Activated CD4-positive, alpha-beta T cell treated with anti-CD3 and anti-CD28 coated beads for 1 hour (primary cell): ENCODE measurements at regions not wholly inside any gene's neighbourhood (a gene's known extent, or its start where the extent isn't known, plus 50 kb on each side); places are given as distances from the start of the nearest gene placed in this dataset.

Experiments
- DNase-seq: peaks from one replicate; pipeline ENCODE4 v3.0.0-alpha.2; 2020

DNA sequence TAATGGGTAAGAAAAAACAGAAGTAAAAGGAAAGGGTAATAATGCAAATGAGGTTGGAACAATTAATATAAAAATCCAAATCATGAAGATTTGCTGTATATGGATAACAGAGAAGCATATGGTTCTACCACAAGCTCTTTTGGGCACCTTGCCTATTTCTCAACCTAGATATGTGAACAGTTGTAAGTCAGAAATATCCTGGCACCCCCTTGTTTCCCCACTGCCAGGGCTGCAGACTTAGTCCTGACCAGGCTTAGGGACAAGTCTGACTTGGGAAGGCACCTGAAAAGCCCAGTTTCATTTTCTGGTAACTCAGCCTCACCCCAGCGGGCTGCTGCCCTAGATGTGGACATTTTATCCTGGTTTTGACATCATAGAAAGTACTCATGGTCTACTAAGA is 183.2 kb upstream of the STAC start:
- DNase-seq: no peak

DNA sequence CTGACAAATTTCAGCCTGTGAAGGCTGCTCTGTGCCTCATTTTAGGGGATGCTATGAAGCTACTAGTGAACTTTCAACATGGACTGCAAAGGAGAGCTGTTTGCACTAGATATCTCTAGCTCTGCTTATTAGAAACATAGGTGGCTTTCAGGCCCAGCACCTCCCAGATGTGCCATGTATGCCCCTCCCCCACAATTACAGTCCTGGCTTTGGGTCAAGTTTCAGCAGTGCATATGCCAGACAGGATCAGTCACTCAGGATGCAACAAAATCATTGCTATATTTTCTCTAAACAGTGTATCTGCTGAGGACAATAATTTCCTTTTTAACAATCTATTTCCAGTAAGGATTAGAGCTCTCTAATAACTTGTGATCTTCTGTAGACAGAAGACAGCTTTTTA is 178.8 kb upstream of the STAC start:
- no peak for DNase-seq

DNA sequence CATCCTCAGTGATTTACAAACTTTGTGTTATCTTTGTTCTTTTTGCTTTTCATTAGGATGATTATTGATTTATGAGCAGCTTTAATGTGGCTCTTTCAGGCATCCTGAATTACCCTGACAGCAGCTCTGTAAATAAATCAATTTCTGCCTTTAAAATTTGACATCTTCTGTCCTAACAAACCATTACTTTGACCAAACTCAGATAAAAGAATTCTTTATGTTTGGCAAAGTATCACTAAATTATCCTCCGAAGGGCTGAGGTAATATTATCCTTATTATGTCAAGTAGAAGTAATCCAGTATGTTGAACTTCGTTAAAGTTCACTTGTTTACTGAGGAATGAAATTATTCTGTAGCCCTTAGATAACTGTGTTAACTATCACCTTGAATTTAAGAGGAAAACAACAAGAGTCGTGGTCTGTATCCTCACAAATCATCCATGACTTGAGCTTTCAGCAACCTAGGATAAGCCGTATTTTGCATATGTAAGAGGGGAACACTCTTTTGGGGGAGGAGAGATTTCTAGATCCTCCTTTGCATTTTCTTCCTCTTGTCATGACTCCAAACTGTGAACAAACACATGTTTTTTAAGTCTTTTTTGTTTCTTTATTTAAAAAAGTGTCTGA is 173.2 kb upstream of the STAC start:
- DNase-seq: no peak

DNA sequence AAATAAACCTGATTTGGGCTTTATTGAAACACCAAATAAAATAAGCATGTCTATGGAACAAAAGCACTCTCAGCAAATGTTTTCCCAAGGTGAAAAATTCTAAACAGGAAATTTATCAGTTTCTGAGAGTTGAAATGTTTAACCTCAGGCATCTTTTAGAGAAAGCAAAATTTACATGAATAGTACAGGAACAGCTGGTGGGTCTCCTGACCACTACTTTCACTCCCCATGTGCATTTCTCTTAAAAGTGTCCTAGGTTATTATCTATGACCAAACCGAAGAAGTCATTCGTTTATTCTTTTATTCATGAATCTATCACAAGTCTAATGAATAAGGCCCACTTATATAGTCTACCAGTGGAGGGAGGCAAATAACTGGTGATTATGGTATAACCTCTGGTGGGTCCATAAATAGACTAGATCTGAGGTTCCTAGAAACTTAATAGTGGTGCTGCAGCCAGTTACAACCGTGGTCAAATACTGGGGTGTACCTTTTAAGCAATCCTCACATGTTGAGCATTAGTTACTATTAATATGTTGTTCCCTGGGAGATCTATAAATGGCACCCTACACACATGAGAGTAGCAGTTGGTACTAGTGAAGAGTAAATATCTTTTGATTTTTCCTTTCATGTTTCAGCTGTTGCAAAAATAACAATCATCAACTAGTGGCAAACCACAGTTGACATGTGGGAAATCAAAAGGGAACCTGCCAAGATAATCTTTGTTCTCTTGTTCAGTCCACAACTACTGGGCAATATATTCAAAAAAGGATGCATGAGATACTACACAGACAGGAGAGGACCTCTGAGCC is 169.3 kb upstream of the STAC start:
- no peak for DNase-seq

DNA sequence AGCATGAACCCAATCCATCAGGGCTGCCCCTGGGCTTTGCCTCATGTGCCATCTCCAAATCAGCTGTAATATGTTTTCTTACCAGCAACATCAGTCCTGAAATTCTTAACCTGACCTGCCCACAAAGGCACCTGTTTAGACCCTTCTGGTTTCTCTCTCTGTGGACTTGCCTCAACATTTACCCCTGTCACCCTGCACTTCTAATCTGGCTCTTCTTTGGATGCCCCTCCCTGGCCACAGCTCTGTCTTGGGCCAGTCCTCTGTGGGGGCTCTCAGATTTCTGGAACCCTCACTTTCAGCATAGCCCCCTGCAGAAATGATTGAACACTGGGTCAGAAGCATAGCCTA is 168.7 kb upstream of the STAC start:
- DNase-seq: no peak

DNA sequence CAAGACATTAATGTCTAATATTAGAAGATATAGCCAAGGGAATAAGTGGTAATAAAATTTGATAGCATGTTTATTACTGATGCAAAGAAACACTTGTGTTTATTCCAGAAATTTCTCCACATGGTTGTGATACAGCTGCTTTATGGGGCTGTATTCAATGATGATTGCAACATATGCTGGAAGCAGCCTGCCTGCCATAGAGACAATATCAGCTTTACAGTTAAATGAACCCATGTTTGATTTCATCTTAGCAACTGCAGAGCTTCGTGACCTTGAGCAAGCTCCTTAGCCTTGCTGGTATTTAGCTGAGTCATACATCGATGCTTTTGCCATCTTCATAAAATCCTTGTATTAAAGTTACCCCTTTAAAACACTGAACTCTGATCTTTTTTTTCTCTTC is 168.1 kb upstream of the STAC start:
- DNase-seq: no peak

DNA sequence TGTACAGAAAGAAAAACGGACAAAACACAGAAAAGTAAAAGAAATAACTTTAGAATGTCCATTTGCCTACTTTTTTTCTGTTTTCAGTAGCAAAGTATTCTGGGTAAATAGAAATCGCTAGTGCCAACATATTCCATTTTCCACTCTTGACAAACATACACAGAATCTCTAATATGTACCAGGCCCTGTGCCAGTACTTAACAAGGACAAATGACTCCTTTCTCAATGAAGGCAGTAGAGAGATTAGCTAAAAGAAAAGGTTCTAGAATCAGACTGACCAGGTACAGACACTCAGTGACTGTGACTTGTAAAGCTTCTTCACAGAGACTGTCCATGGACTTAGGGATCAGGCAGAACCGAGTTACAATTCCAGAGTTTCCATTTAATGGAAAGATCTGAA is 165.8 kb upstream of the STAC start:
- DNase-seq: no peak

DNA sequence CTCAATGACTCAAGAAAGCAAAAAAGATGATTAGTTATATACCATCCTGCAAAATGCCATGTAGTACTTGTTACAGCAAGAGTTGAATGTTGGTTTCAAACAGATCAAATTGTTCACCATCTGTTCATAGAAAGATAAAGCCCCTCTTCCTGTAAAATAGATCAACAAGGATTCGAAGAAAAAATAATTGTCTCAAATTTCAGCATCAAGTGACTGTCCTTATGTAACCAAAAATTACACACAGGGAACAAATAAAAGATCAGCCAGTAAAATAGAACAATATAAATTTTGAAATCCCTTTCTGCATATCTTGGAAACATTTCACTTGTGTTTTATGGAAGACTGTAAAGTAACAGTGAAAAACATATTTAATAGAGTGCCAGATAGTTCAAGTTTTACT is 165.1 kb upstream of the STAC start:
- no peak for DNase-seq

DNA sequence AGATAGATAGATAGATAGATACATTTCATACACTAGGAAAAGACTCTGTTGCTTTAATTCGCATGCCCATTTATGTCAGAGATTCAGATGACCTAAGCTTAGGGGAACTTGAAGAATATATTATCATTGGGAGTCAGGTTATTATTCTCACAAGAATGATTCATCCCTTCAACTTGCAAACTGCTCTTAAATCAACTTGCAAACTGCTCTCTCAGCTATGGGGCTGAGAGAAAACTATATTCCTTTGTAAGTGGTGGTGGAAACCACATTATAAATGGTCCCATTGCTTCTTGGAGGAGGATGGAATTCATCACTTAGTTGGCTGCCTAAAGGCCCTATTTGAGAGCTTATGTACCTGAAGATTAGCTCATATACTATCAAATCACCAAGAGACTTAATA is 160.9 kb upstream of the STAC start:
- no peak for DNase-seq

DNA sequence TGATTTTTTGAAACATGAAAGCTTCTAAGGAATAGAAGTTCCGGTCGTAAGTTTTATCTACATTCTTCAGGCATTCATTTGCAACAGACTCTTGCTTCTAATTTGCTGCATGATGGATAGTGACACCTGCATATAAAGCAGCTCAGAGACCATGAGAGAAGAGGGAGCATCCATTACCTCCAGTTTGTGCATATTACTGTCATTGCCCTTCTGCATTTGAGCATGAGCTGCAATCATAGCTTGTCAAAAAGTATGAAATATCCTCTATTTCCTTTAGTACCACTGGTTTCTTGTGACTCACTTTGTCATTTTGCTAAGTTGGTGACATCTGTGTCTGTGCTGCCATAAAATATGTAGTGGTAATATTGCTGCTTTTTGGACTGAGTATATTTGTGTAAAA is 160.1 kb upstream of the STAC start:
- no peak for DNase-seq

DNA sequence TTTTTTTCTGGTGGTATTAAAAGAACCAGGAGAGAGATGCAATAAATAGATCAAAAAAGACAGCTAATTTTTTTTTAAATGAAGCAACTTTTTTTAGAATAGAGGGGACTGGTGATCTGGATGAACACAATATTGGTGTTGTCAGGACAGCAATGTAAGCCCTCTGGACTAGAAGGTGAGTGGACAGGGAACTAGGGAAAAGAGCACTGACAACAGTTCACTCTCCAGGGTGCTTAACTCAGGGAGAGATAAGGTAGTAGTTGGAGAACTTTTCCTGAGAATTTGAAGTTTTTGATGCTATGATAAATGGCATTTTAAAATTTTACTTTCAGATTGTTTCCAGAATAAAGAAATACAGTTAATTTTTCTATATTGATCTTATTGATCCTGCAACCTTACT is 158.3 kb upstream of the STAC start:
- DNase-seq: no peak

DNA sequence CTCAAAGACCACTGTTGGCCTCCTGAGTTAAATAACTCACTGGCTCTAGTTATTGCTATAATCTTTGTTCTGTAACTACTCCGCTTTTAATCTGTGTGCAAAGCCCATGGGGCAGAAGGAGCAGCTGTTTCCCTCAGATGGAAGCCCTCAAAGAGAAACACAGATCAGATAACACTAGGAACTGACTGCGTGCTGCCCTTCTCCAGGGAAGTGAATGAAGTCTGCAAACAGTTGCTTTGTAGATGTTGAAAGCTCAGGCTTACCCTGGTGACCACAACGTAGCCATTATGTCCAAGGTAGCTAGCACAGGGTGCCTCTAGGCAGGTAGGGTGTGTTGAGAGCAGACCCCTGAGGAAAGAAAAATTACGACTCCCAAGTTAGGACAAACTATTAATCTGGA is 152.3 kb upstream of the STAC start:
- DNase-seq: no peak

DNA sequence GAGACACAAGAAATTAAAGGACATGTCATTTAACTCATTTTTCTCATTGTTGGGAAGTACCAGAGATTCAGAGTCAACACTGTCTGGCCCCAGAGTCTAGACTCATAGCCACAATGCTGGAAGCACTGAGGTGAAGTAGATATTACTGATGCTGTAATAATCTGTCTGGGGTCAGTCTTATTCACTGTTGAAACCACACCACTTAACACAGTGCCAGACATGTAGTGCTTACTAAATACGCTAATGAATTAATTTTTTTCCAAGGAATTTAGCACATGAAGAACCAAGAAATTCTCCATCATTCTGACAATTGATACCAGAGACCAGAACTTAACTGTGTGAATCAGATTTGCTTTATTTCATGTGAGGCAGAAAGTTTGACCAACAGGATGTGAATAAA is 150.8 kb upstream of the STAC start:
- no peak for DNase-seq

DNA sequence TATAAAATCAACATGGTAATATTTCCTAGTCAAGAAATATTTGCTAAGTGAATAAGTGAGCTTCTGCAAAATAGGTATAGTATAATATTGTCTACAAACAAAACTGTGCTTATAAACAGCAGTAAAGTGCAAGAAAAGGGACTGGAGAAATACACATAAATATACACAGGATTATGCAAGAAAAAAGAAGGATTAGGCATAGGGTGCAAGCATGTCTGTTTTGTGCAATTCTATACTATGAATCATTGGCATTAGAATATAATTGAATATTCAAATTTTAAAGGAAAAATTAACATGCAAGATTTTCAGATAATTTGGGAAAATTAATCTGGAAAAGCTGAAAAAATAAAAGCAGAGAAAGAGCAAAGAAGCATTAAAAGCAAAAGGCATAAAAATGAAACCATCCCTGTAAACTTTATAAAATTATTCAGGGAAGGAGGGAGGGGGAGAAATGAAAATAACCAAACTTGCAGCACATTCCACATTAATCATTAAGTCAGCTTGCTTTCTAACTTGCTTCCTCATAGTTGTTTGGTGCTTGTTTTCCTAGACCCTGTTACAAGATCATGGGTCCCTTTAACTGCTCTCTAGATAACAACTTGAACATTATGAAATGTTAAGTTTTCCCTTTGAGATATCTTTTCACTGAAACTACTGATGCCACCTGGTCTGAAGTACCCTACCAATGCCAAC is 147.4 kb upstream of the STAC start:
- no peak for DNase-seq

DNA sequence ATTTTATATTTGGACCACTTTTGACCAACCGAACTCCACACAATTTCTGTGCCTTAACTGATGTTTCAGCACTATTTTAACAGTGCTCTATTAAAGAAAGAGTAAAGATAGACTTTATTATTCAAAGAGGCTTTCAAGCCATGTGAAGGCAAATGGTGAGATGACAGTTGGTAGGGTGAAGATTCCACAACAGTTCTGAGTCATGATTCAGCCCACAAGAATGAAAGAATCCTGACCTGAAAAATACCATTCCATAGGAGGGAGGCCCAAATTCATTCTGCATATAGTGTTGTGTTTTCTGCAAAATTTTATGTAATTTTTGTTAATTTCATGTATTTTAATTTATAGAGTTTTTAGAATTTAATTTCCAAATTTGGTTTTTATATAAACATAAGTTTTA is 135.6 kb upstream of the STAC start:
- no peak for DNase-seq

DNA sequence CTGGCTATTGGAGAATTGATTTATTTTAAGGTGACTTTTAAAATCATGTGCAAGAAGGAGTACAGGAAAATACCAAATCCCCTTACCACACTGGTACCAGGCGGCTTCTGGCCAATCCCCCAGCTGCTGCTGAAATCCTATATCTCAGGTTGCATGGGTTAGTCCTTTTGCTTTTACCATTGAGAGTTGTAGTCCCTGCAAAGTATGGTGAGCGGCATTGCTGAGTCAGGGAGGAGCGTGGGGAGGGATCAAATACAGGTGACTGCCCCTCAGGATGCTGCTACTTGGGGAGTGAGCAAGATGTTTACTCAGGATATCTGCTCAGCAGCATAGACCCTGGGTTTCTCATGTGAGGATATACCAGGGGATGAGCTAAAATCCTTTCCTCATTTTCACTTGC is 131.9 kb upstream of the STAC start:
- DNase-seq: no peak

DNA sequence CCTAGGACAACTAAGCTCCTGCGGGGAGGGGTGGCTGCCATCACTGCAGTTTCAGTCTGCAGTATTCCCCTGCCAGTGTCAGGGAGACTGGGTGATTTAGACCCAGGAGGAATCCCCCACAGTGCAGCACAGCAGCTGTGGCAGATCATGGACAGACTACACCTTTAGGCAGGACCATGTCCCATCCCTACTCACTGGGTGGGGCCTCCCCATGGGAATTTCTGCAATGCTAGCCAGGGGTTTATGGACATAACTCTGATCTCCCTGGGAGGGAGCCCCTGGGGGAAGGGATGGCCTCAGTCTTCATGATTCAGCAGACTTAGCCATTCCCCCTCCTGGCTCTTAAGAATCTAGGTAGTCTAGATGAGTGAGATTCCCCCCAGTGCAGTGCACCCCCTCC is 130.1 kb upstream of the STAC start:
- no peak for DNase-seq

DNA sequence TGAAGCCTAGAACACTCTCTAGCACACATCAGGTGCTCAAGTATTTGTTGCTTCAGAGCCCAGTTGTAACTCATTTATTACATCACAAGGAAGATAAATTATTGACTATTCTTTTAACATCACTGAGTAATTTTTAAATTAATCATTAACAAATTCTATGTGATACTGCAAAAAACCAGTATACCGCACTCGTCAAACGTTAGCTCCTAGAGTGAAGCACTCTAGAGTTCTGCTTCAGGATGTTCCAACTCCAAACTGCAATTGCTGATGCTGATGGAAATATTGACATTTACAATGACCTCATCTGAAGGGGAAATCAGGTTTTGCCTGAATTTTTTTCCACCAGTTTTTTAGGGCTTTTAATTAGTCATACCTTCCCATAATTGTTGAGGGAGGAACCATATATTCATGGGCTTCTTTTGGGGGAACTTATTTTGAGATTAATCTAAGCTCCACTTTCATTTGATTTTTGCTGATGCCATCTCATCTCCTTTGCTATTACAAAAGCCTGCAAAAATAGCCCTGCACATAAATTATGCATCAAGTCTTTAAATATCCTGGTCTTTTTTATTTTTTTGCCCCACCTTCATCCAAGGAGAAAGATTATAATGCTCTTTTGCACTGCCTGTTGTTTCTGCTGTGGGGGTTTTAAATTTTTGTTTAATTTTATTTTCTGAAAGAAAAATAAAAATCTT is 123.0 kb upstream of the STAC start:
- no peak for DNase-seq

DNA sequence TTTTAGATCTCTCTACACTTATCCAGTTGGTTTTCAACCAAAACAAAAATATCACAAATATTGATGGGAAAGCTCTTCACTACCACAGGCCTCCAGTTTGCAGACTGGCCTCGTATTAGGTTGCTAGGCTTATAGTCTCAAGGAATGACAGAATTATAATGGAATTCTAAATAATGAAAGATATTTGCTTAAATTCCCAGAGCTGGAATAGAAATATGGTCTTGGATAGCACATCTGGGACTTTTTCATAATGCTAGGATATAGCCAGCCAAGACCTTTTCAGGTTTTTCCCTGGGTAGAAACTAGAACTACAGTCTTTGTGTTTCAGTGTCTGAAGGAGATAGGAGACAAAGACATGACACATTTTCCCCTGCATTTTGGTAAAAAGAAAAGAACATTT is 121.9 kb upstream of the STAC start:
- no peak for DNase-seq

DNA sequence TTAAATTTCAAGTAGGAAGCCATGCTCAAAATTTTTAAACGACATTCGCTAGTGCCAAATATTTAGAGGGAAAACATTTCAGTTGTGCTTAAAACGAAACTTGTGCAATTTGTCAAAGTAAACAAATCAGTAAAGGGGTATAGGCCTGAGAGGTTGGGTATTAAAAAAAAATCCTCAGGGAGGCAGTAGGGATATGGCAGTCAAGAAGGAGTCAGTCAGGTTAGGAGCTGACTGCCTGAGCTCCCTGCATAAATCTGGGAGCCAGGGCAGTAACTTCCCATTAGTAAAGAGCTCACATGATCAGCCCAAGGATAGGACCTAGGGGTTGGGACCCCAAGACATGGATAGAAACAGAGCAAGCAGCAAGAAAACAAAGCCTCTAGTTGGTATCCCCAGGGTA is 120.7 kb upstream of the STAC start:
- DNase-seq: no peak

DNA sequence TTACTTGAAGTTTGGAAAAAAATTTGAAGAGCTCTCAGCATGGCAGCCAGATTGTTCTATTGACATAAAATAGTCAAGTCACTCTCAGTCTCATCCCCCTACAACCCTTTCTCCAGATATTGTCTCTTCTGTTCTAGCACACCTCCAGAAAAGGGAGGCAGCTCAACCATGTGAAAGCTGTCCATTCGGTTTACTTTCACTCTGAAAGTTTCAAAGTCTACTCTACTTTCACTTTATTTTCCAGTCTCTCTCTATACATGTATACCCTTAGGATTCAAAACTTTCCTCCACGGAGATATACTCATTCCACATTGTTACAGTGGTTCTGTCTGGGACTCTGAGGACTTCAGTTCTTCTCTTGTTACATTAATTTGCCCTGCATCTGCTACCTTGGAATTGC is 111.0 kb upstream of the STAC start:
- DNase-seq: no peak

DNA sequence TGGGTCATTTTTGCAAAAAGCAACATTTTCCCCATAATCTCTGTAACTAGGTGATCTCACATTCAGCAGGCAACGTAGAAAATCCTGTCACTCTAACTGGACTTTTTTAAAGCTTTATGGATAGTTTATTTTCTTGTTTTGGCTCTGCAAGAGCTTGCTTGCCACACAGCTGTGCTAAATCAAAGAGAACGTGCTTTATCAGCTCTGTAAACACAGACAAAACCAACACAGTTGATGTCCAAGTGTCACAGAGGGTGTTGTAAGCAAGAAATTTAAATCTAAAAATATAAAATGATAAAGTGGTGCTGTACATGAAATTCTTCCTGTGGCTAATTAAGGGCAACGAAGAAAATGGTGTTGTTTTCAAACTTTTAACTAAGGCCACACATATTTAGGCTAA is 97.5 kb upstream of the STAC start:
- DNase-seq: no peak

DNA sequence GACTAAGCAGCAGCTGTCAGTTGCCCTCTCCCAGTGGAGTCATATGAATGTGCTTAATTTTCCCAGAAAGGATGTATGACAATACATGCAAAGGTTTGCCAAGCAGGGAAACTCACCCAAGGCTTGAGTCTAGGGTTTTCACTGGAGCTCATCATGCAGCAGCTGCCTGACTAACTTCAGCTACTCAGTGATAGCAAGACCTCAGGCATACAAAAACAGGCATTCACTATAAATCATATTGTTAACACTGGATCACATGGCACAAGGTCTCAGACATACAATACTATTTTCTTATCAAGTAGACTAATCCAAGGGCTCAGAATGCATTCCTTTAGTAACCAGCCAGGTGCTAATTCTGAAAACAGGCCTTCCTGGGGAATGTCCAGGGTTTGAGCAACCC is 85.0 kb upstream of the STAC start:
- DNase-seq: no peak

DNA sequence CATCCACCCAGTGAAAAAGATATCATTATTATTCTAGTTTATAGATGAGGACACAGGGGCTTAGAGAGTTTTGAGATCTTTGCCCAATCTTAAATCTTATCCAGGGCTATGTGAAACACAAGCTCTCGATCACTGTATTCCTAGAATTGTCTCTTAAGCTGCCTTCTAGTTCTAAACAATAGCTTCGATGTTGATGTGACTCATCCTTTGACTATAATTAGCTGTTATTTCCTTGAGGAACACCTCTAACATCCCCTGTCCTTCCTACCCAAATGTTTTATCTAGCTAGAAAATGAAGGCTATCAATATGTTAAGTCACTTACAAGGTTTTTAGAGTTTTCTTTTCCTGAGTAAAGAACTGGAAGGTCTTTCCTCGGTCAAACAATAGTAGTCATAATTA is 83.1 kb upstream of the STAC start:
- DNase-seq: no peak
